22Rv1 (cell line): ENCODE measurements at regions not wholly inside any gene's neighbourhood (a gene's known extent, or its start where the extent isn't known, plus 50 kb on each side); places are given as distances from the start of the nearest gene placed in this dataset.

Experiments
- H3K27ac ChIP-seq: fragments of 450-650 bp; 2 replicates; pipeline ENCODE4 v1.5.1; 2017
- ZFX ChIP-seq: fragments of 450-650 bp; IDR thresholded peaks from 2 replicates; pipeline ENCODE4 v1.6.1; 2017; ENCODE audit warnings: antibody characterized with exemption, borderline replicate concordance
- TF ChIP-seq, protein P1 (sequence below): fragments of 450-650 bp; IDR thresholded peaks from 2 replicates; pipeline ENCODE4 v1.5.1; 2017; ENCODE audit warnings: mild to moderate bottlenecking

DNA sequence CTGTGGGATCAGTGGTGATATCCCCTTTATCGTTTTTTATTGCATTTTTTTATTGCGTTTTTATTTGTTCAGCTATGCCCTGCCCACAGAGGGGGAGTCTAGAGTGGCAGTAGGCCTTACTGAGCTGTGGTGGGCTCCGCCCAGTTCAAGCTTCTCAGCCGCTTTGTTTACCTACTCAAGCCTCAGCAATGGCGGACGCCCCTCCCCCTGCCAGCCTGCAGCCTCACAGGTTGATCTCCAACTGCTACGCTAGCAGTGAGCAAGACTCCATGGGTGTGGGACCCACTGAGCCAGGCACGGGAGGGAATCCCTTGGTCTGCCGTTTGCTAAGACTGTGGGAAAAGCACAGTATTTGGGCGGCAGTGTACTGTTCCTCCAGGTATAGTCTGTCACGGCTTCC, 500.6 kb upstream of the MCTP2 start:
- H3K27ac ChIP-seq, result no peak overlapping the region
- TF ChIP-seq, protein P1, sequence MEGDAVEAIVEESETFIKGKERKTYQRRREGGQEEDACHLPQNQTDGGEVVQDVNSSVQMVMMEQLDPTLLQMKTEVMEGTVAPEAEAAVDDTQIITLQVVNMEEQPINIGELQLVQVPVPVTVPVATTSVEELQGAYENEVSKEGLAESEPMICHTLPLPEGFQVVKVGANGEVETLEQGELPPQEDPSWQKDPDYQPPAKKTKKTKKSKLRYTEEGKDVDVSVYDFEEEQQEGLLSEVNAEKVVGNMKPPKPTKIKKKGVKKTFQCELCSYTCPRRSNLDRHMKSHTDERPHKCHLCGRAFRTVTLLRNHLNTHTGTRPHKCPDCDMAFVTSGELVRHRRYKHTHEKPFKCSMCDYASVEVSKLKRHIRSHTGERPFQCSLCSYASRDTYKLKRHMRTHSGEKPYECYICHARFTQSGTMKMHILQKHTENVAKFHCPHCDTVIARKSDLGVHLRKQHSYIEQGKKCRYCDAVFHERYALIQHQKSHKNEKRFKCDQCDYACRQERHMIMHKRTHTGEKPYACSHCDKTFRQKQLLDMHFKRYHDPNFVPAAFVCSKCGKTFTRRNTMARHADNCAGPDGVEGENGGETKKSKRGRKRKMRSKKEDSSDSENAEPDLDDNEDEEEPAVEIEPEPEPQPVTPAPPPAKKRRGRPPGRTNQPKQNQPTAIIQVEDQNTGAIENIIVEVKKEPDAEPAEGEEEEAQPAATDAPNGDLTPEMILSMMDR, result no peak
- TF ChIP-seq ZFX, result no peak

DNA sequence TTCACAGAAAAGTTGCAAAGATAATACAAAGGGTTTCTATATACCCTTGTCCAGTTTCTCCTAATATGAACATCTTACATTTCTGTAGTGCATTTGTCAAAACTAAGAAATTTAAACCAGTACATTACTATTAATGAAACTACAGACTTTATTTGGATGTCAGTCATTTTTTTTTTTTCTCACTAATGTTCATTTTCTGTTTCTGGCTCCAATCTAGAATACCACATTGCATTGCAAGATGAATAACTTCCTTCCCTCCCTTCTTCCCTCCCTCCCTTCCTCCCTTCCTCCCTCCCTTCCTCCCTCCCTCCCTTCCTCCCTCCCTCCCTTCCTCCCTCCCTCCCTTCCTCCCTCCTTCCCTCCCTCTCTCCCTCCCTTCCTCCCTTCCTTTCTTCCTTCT, 509.2 kb upstream of the MCTP2 start:
- no peak overlapping the region for H3K27ac ChIP-seq

DNA sequence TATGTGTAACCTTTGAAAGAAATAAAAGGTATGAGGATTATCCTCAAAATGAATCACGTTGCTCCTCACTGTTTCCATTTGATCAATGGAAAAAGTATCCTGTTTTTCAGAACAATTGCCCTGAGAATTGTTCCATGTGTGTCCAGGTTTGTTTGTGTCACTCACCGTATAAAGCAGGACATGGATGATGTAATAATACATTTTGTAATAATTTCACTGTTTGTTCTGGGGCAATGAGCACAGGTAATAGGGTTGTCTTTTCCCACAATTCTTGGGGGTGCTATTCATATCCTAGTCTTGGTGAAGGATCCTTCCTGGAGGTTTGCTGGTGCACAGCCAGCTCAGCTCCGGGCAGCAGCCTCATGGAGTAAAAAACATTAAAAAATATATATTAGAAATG, 510.8 kb upstream of the MCTP2 start:
- no peak overlapping the region for H3K27ac ChIP-seq
- TF ChIP-seq, protein P1, result no peak
- TF ChIP-seq ZFX, result no peak

More for the DNA sequence above, 509.2 kb upstream of the MCTP2 start:
- TF ChIP-seq ZFX, result no peak

DNA sequence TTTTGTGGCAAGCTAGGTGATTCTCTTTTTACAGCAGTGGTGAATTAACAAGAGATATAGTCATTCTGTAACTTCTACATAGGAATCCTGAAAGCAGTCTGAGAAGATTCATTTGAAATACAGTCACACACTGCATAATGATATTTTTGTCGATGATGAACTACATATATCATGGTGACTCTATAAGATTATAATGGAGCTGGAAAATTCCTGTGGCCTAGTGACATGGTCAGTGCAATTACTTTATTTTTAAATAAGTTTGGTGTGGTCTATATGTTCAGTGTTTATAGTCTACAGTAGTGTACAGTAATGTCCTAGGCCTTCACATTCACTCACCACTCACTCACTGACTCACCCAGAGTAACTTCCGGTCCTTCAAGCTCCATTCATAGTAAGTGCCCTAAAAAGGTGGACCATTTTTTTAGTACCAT, 511.4 kb upstream of the MCTP2 start:
- TF ChIP-seq, protein P1, result no peak
- TF ChIP-seq ZFX, result no peak
- H3K27ac ChIP-seq, result no peak overlapping the region

DNA sequence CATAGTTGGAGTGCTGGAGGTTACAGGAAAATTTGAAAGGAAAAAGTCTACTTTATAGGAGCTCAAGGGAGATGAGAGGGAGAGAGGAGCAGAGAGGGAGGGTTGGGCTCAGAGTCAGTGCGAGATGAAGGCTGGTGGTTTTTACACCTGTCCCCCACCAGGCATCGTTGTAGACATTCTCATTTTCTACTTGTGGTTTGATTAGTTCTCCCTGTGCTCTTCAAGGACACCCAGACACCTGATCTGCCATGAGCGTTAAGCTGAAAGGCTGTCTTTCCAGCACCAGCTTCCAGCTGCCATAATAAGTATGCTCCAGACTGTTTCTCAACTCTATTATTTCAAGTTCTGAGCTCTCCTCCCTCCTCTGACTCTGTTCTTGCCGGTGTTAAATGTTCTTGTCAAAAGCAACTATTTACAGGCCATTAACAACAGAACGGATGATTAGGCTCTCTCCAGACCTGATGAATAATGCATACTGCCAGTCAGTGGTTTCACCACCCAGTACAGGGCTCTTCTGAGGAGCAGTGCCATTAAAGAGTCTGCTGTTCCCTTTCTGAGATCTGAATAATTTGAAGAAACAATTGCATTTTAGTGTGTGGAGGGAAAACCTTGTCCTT, 514.6 kb upstream of the MCTP2 start:
- H3K27ac ChIP-seq, result no peak overlapping the region
- TF ChIP-seq, protein P1, result no peak
- TF ChIP-seq ZFX, result no peak

DNA sequence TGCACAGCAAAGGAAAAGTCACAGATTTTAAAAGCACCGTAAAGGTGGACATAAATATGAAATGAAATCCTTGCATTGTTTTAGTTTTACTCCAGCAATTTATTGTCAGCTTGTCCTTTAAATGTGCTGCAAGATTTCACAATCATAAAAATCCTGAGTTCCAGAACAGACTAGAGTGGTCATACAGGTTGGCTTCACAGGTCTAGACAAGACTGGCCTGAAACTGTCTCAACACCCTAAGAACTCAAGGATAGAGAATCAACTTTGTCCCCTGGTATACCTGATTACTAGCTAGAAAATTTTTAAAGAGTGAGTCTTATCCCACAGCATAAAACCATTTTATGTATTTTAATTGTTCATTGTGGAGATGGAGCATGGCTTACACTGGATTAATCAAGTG, 521.7 kb upstream of the MCTP2 start:
- H3K27ac ChIP-seq, result no peak overlapping the region
- TF ChIP-seq ZFX, result no peak
- TF ChIP-seq, protein P1, result no peak

DNA sequence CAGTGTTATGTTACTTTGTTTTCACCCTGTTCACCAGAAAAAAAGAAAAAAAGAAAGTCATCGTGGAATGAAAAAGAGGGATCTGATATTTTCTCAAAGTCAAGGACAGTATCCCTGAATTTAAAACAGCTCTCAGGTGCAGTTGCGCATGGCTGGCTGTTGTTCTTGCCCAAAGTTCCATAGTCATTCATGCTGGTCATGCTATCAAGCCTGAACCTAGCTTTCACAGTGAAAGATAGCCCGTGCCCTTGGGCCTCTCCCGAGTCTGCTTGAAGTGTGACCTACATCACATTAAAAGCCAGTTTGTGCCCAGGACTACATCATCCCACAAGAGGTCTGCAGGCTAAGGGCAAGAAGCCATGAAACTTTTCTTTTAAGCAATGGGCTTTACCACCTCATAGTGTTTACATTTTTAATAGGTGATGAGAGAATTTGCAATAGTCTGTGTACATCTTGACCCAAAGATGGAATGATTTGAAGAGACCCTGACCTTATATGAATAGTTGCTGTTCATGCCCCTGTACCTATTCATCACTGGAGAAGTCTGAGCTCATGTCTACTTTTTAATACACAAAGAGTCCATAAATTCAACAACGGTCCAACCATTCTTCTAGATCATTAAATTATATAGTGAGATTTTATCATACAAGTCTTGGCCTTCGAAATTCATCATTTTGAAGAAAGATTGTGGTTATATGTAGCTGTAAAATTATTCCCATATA, 522.5 kb upstream of the MCTP2 start:
- TF ChIP-seq, protein P1, result no peak
- no peak for TF ChIP-seq ZFX
- H3K27ac ChIP-seq, result no peak overlapping the region

DNA sequence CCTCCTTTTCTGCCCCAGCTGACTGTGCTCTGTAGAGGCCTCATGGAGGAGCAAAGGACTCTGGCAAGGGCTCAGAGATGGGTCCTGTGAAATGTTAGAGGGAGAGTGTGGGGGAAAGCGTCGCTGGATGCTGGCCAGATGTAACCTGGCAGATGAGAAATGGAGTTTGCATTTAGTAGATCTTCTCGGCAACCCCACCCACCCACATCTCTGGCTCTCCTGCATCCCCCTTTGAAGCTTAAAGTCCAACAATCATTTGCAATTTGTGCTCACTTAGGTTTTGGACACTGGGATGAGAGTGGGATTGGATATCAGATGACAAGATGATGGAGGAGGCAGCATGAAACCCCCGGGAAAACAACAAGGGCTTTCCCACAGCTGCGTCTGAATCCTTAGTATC, 523.6 kb upstream of the MCTP2 start:
- TF ChIP-seq ZFX, result no peak
- TF ChIP-seq, protein P1, result no peak
- no peak overlapping the region for H3K27ac ChIP-seq
